Ramos (cell line): ENCODE measurements at regions not wholly inside any gene's neighbourhood (a gene's known extent, or its start where the extent isn't known, plus 50 kb on each side); places are given as distances from the start of the nearest gene placed in this dataset.

Experiments used
- in situ Hi-C: fragments of 300-500 bp; cut with MboI; formaldehyde crosslinking; loops from one replicate; pipeline ENCODE4 v1.14.3; 2022; ENCODE audit warnings: low sequenced_read_pairs; ENCODE audit not compliant: unreplicated experiment

DNA sequence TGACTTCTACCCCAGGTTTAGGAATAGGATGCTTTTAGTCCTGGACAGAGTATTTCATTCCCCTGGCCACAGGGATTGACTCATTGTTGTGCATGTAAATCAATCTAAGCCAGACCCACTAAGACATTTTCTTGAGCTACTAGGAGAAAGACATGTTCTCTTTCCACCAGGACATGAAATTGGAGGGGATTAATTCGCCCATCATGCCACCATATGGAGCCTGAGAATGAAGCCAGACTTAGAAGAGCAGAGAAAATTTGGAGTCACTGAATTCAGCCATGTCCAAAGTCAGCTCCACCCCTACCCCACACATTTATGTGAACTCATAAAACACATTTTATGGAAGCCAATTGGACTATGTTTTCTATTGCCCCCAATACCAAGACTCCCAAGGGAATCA, 322.5 kb downstream of the NFIB start:
- in situ Hi-C loops = no loop called here

GRCh38 chr9:13990994-13991393, 322.9 kb downstream of the NFIB start:
- in situ Hi-C loops = no loop called here

DNA sequence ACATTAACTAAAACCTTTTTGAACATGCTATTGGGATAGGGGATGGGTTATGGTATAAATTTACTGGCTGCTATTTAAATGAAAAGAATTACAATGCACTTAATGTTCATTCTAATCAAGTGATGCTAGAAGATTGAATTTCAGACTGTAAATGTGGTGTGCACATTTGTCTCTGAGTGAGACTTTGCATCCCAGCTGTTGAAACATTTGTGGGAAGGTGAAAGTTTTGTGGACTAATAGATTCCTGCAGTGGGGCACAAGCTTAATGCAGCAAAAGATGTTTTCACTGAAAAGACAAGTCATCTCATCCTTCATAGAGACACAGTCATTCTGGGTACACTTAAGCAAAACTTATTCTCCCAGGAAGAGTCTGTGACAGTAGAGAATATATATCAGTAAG, 323.6 kb downstream of the NFIB start:
- in situ Hi-C loops = no loop called here

DNA sequence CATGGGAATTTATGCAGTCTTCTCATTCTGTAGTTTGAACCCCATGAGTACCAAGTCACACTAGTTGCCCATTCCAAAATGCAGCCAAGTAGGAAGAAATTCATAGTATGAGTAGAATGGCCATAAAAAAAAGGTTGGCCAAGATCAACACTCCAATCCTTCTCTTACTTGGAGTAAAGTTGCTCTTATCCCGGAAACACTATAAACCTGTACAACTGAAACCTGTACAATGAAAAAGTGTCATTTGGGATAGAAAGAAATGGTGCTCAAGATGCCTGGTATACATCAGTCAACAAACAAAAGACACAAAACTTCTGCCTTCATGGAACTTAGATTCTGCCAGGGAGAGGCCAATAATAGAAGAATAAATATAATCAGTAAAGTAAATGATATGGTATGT, 325.0 kb downstream of the NFIB start:
- in situ Hi-C loops = no loop called here

DNA sequence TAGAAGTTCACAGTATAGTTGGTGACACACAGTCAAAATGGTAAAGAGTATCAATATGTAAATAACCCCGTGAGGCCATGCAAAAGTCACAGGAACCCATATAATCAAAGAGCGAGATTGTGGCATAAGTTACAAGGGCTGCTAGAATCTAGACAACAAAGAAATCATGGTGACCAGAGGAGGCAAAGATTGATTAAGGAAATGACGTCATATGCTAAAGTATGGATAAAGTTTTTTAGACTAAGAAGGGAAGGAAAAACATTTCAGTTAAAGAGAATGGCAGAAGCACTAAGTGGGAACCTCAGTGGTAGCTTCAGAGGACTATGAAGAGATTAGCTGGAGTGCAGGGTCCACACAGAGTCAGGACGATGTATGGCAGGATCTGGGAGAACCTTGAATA, 330.3 kb downstream of the NFIB start:
- in situ Hi-C loops = no loop called here

GRCh38 chr9:13979941-13980318, 334.0 kb downstream of the NFIB start:
- in situ Hi-C loops = no loop called here

DNA sequence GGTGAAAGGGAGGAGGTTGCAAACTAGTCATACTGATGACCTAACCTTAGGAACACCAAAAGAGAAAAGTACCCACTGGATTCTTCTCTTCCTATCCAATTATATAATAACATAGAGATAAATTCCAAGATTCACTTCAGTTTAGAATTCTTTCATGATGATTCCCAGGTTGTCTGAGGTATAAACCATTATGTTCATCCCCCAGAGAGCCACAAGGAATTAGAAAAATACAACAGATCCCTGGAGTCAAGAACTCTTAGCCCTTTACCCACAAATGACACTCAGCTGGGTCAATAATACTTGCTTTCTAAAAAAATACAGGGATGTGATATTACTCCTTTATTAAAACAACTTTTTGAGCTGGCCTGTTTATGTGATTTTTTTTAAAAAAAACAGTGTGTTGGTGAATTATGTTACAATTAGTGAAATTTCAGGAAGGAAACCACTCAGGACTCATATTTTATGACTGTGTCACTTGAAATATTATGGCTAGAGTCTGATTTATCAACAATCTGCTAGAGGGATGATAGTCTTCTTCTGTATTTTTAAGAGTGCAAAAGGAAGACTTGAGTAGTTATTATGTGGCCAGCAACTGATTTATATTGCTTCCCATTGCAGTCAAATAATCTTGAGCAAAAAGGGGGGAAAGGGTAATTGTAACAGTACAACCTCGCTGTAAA, 338.2 kb downstream of the NFIB start:
- in situ Hi-C loops = no loop called here

GRCh38 chr9:13974891-13975290, 339.1 kb downstream of the NFIB start:
- in situ Hi-C loops = no loop called here

DNA sequence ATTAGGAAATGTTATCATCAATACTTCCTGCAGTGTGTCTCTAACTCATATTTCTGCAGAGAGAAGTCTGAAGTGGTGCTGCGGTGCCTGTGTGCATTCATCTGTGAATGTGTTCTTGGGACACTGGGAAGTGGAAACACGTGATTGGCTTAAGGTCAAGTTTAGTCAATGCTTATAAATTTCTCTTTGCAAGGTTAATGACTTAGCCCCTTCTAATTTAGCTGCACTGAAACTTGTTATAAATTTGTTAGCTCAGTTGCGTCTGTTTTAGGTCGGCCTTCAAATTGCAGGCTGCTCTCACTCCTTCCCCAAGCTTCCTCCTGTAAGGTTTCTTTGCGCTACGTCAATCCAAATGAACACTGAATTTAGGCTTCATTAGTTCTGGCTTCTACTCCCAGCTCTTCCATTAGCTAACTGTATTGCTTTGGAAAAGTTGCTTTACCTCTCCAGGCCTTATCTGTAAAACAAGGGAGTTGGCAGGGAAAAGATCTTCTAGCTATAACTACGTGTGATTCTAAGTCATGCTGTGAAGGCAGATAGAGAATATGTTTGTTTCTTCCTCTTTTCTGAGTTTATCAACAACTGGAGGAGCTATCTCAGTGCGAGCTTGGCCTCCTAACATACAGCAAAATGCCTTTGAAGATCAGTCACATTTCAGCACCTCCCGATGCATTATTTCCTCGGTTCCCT, 341.8 kb downstream of the NFIB start:
- in situ Hi-C loops = no loop called here

DNA sequence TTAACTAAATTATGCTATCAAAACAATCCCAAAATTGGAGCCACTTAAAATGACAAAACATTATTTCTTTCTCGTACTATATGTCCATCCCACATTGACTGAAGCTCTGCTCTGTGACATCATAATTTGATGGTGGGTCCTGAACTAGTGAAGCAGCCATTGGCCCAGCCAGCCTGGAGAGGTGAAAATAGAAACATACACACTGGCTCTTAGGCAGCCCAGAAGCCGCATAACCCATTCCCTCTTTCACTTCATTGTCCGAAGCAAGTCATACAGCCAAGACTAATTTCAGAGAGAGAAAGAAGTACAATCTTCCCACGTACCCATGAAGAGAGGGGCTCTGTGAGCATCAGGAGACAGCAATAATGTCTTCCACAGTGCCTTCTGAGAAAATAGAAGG, 342.5 kb downstream of the NFIB start:
- in situ Hi-C loops = no loop called here

DNA sequence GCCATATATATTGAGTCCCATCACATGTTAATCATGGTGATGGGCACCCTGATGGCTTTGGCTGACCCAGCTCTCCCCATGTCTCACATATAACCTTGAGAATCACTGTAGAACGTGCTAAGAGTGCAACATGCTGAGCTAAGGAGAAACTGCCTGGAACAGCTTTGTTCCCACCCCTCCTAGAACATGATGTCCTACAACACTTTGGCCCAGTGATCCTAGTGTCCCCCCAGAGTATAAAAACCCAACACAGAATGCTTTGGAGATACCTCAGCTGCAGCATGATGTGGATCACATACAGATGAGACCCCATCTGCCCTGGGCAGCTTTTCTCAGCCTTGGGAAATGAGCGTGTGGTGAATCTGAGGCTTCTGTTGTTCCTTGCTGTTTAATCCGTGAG, 343.5 kb downstream of the NFIB start:
- in situ Hi-C loops = no loop called here

GRCh38 chr9:13970018-13970417, 343.9 kb downstream of the NFIB start:
- in situ Hi-C loops = no loop called here

GRCh38 chr9:13967438-13967837, 346.5 kb downstream of the NFIB start:
- in situ Hi-C loops = no loop called here

- in situ Hi-C loops = no loop called here
These were observed 346.9 kb downstream of the NFIB start for GRCh38 chr9:13967011-13967410.

- in situ Hi-C loops = no loop called here
These were observed 350.8 kb downstream of the NFIB start for GRCh38 chr9:13963005-13963653.

GRCh38 chr9:13962006-13962405, 351.9 kb downstream of the NFIB start:
- in situ Hi-C loops = no loop called here

DNA sequence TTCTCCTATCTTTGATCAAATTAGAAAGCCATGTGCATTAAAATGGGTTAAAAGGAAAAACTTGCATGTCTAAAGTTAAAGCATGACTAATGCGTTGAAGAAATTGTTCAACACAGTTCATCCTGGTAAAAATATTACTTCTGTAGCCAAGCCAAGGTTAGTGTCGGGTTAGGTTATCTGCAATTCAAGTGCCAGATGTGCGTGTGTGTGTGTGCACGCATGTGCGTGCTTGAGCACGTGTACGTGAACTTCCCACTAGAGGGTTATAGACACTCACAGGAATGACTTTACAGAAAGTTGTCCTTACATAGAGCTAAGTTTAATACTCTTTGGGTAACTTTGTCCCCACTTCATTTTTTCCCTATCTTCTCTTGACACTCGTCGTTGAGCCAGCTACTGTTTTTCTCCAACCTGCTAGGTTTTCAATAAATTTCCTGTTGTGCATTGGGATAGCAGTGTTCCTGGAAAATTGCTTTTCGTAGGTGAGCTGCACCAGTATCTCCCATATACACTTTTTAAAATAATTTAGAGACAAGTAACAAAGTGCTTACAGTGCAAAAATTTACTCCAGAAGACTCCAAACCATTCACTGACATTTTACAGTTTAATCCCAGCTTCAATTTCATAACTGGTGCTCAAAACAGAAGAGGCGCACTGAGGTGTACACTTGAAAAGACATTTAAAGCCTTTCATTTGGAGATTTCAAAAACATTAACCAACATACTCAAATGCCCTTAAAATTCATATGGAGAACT, 353.8 kb downstream of the NFIB start:
- in situ Hi-C loops = no loop called here

DNA sequence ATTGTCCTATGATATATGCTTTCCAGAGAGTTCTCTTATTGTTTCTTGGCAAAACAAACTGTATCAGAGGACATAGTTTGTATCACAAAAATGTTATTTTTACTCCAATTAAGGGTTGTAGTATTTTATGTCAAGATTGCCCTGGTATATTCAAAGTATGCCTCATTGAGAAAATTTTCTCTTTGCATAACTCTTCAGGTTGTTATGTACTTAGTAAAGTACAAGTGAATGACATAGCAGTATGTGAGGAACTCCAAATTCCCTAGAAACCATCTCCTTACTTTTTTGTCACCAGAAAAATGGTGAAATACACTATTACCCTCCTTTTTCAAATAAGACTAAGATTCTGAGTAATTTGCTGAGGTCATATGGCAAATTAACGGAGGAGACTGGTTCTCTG, 355.3 kb downstream of the NFIB start:
- in situ Hi-C loops = no loop called here

DNA sequence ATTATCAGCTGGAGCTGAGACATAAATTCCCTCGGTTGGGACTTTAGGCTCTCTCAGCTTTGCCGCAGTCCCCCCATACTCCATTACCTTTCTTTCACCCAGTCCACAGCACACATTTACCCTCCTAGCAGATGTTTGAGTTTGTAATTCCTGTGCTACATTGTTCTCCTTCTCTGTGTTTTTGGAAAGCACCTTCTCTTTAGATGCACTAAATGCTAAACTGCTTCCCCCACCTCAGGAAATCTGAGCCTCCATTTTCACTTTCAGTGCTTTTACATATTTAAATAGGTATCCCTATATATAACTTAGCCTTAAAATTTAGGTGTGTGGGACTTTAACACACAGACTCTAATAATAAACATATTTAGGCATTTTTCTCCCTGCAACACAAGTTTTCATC, 356.9 kb downstream of the NFIB start:
- in situ Hi-C loops = no loop called here

DNA sequence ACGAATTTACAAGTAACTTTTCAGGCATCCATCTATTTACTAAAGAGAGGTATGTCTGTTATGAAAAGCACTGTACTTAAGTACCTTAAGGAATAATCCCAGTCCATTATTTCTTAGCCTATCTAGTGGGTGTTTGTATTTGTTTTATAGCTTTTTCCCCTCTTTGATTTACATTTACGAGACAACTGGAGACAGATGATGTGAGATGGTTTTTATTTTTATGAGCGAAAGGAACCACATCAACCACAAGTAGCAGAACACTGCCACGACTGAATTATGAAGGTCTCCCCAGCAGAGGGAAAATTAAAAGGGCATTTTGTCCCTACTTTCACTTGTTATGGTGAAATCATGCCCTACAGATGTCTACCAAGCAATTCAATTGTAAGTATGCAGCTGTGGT, 357.8 kb downstream of the NFIB start:
- in situ Hi-C loops = no loop called here

- in situ Hi-C loops = no loop called here
These were observed 361.0 kb downstream of the NFIB start for GRCh38 chr9:13952906-13953305.
